GM21786 (cell line): ENCODE measurements at regions not wholly inside any gene's neighbourhood (a gene's known extent, or its start where the extent isn't known, plus 50 kb on each side); places are given as distances from the start of the nearest gene placed in this dataset.
"Not testable (repeated sequence)": the region's sequence is repeated elsewhere in the genome, so short reads cannot be mapped to it uniquely, and the experiment has no call there.

Source experiments
- ATAC-seq: cut with Tn5 transposase; IDR thresholded peaks from one replicate; pipeline ENCODE4 v1.9.1; 2021; ENCODE audit not compliant: unreplicated experiment

DNA sequence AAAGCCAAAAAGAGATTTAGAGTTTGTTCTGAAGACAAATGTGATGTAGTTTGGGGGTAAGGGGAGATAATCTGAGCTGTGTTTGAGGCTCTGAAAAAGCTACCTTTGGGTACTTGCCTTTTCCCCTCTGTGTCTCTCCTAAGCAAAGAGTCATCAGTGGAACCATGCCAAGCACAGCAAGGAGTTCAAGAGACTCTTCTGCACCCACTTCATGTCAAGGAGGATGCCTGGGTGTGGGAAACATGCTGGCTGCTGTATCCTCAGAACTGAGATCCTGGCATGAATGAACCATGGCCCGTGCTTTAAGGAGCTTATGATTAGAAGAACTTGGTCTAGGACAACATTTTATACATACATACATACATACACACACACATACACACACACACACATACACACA is 142.9 kb downstream of the NOC3L start:
- no peak for ATAC-seq

DNA sequence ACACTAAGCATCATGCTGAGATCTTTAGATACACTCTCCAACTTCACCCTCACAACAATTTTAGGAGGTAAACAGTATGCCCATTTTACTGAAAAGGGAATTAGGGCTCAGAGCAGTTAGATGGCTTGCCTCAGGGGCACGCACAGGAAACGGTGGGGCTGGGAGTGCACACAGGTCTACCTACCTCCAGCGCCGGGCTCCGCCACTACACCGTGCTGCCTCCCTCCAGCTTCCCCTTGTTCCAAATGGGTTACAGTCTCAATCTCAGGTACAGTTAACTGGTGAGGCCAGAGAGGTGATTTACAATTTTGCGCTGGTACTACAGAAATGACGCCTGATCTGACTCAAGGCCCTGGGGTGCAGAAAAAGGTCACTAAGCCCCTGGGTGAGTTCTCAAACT is 142.0 kb downstream of the NOC3L start:
- ATAC-seq: no peak

DNA sequence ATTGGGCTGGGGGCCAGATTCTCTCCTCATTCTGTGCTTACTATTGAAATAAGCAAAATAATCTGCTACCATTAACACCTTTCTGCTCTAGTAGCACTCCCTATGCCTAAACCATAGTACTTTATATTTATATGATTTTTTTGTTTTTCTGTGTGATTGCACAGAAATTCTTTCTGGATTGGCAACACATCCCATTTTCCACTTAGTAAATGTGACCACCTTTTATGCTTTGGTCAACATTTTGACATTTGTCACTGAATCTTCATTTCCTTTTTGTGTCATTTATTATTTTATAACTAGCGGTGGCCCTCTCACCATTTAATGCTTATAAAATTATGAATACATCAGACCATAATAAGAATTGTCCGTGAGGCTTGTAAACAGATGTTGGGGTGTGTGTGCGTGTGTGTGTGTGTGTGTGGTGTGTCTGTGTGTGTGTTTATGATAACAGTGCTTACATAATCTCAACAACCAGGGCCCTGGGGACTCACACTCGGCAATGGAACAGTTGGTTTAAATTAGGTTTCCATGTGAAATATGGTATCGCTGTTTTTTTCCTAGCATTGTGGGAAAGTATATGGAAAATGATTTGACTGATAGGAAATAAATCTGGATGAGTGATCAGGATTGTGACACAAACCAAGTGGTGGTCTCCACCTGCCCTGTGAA is 138.9 kb downstream of the NOC3L start:
- ATAC-seq: no peak

DNA sequence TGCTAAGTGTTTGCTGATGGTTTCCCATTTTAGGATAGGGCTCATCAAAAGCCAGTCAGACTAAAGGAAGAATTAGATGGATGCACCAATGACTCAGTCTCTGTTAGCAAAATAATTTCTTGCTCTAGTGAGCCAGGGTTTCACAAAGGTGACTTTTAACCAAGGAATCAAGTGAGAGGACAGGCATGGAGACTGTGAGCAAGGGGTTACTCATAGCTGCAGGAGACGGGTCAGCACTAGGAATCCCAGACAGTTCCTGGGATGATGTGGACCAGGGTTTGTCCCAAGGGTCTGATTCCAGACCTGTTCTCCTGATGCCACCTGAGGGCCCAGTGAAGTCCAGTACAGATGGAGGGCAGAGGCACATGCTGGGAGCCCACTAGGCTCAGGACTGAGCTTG is 138.1 kb downstream of the NOC3L start:
- ATAC-seq: no peak

DNA sequence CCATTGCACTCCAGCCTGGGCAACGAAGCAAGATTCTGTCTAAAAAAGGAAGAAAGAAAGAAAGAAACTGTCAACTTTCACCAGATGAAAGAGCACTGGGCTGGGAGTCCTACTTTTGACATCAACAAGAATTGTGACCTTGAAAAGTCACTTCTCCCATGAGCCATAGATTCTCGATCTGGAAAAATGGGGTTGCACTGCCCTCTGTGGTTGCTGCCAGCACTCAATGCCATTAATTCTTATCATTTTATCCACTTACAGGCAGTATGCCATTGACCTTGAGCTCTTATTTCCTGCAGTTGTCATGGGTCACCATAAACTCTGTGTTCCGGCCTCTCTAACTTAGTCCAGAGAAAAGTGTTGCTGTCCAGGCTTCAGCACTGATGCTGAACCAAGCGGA is 137.2 kb downstream of the NOC3L start:
- ATAC-seq: no peak

DNA sequence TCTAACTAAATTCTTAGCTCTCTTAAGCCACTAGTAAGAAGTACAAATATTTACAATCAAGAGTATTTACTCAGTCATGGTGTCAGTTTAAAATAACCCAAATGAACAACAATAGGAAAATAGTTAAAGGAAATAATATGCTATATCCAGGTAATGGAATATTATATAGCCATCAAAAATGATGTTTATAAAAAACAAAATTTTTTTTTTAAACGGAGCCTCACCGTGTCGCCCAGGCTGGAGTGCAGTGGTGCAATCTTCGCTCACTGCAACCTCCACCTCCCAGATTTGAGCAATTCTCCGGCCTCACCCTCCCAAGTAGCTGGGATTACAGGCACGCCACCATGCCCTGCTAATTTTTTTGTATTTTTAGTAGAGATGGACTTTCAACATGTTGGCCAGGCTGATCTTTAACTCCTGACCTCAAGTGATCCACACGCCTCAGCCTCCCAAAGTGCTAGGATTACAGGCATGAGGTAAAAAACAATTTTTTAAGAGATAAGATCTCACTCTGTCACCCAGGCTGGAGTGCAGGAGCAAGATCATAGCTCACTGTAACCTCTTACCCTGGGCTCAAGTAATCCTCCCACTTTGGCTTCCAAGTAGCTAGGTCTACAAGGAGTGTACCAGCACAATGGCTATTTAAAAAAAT is 132.5 kb downstream of the NOC3L start:
- ATAC-seq: no peak

DNA sequence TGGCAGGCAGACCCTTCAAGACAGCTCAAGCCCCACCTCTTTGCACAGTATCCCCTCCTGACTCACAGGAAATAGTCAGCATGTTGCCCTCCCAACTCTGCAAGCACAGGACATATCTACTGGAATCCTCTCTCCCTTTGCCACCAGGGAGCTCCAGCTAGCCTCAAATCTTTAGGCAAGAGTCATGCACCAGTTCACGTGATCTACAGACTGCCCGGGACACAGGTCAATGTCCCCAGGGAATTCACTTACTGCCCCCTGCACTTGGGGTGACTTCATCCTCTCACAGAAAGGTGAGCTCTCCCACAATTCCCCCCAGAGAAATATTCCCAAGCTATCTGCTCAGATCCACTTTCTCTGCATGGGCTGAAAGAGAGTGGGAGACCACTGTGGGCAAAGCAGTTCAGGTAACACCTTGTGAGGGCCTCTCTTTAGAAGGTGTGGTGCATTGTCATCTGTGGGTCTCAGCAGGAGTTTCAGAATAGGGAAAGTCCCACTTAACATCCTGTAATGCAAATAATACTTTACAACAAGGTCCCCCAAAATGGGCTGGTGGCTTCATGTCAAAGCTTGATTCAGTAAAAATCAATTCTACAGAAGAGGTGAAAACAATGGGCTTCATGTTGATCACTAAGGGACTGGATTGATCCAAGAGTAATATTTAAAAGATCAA is 129.9 kb downstream of the NOC3L start:
- ATAC-seq: no peak

DNA sequence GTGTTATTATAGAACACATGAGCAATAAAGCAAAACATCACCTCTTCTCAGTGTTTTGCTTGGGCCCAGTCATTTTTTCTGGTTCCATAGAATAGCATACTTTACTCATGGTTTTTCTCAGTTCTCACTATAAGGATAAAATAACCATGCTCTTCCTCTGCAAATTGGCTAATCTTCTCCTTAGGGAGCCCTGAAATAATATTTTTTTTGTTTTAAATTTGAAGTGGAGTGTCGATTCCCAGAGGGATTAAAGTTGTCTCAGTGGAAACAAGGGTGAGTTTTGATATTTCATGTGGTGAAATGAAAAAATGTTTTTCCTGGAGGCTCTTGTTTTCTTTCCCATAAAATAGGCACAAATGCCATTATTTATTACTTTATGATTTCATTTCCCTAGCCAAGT is 127.3 kb downstream of the NOC3L start:
- ATAC-seq: no peak

DNA sequence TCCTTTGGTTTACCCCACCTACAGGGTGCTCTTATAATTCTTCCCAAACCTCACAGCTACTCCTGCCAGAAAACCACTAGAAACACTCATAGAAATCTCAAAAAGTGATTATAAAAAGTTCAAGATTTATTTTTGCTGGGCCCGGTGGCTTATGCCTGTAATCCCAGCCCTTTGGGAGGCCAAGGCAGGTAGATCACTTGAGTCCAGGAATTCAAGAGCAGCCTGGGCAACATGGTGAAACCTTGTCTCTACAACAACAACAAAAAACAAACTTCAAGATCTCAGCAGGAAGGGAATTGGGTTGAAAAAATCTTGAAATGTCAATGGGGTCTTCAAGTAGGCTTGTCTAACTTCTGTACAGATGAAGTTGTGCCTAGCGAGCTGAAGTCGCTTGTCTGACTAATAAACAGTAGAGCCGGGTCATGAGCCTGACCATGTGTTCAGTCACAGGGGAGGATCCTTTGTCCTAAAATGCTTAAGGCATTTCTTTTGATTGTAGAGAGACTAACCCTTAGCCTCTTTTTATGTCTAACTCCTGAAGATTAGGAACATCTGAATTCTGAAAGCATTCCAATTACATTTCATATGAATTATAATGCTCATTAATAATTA is 124.6 kb downstream of the NOC3L start:
- ATAC-seq: no peak

DNA sequence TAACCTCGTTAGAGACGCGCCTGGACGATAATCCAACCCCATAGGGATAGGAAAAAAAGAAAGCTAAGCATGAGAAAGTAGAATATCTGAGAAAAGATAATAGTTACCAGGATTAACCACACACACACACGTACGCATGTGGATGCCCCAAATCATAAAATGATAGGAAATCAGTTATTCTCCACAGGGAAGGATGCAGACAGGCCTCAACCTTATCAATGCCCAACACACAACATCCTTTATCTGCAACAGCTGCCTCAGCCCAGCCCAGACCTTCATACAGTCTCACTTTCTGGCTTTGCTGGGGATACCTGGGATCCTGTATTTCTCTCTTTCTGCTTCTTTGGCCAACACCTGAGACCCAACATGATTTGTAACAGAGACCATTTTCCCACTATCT is 123.0 kb downstream of the NOC3L start:
- ATAC-seq: no peak

DNA sequence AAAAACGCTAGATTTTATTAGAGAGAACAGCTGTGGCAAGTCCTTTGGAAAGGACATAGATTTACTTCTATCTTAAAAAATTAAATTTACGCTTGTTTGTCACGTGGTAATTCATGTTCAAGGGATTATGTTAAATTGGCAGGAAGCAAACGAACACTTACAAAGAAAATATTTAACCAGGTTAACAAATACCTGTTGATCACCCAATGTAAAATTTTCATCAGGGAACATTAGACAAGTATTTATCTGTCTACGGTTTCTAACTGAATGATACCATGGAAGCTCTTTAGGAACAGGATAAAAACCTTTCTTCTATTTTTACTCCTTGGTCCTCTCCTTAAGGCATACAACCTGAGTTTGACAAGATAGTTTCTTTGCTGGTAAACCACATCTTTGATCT is 122.2 kb downstream of the NOC3L start:
- ATAC-seq: no peak

DNA sequence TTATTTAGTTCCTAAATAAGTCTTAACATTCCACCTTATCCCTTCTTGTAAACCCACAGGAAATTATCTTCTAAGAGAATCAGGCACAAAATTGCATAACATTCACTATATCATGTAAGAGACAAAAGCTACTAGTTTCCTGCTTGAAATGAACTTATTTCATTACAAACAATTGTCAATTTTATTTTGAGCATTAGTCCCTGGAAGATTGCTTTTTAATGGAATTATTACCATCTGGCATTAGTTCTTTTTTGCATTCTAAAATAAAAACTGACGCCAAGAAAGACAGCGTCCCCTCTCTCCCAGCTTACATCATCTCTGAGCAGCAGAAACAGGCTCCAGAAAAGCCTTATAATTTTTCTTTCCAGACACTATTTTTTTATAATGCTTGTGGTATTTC is 121.8 kb downstream of the NOC3L start:
- no peak for ATAC-seq

DNA sequence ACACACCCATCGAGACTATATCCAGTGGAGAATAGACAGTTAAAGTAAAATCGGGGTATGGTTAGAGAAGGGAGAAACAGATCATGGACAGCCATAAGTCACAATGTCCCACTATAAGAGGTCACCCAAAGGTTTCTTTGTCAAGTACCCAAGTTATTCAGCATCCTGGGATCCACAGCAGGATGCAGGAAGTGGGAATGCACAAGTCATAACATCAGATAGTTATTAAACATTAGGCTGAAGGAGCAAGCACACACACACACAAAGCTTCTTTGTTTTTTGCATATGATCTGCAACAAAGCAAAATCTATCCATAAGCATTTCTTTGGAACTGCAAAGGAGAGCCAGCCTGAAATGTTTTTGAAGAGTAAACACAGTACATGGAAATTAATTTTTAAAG is 111.6 kb downstream of the NOC3L start:
- ATAC-seq: no peak

DNA sequence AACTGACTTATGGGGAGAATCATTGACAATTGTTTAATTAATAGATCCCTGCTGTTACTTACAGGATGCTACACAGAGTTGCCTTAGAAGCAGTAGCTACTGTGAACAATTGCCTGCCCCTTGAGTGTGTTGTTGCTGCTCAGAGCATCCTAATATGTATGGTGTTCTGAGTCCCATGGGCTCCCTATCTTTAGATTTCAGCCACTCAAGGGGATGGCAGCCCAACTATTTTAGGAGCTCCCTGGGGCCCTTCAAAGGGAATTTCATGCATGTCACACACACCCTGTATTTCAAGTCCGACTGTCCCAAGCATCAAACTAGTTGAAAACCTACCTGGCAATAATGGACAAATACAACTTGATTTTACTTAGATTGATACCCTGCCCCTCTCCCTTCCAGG is 111.2 kb downstream of the NOC3L start:
- no peak for ATAC-seq

DNA sequence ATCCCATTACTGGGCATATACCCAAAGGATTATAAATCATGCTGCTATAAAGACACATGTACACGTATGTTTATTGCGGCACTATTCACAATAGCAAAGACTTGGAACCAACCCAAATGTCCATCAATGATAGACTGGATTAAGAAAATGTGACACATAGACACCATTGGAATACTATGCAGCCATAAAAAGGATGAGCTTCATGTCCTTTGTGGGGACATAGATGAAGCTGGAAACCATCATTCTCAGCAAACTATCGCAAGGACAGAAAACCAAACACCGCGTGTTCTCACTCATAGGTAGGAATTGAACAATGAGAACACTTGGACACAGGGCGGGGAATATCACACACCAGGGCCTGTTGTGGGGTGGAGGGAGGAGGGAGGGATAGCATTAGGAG is 105.3 kb downstream of the NOC3L start:
- ATAC-seq: not testable (repeated sequence)

DNA sequence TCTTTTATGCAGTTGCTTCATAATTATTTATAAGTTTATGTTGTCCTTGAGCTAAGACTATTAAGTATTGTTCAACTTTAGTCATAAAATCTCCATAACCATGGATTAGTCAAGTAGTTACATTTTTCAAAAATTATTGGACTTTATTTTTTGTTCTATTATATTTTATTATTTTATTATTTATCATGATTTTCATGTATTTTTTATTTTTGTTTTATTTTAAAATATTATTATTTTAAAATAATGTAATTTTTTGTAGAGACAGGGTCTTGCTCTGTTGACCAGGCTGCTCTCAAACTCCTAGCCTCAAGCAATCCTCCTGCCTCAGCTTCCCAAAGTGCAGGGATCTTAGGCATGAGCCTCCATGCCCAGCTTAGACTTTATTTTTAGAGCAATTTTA is 102.3 kb downstream of the NOC3L start:
- no peak for ATAC-seq

DNA sequence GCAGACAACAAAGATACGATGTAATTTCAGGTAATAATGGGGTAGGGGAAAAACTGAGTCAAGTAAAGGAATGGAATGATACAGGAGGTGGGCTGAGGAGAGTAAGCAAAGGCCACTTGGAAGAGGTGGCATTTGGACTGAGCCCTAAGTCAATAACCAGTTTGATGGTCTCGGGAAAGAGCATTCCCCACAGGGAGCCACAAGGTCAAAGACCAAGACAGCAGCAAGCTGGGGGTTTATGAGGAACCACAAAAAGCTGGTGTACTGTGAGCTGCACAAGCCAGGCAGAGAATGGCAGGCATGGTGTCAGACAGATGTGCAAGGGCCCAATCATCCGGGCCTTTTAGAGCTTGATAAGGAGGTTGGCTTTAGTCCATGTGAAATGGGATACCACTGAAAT is 98.7 kb downstream of the NOC3L start:
- ATAC-seq: no peak

DNA sequence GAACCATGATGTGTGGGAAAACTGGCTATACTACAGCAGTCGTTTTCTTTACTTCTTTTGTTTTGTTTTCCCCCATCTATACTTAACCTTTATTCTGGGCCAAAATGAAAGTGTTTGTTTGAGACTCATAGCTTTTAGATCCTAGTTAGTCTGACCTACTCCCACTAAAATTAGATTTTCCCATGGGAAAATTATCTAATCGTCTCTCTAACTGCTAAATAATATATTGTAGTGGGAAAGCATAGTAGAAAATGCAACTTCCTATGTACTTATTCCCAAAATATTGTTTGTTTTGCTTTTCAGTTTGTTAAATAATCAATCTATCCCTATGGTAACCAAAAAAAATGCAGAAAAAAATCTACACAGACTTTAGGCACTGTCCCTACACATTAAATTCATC is 96.6 kb downstream of the NOC3L start:
- no peak for ATAC-seq

DNA sequence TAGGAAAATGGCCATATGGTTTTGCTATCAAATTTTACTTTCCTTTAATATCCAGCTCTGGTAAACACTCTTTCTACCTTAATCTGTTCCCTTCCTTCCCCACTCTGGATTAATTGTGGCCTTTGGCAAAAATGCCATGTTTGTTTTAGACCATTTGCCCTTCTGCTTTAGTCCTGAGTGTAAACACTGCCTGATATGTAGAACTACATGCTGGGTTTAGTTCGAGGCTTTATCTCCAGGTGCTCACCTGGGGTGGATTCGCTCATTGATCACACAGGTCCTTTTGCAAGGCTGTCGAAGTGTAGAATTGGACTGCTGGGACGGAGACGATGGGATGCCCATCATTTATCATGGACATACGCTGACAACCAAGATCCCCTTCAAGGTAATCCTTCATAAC is 94.1 kb downstream of the NOC3L start:
- no peak for ATAC-seq

DNA sequence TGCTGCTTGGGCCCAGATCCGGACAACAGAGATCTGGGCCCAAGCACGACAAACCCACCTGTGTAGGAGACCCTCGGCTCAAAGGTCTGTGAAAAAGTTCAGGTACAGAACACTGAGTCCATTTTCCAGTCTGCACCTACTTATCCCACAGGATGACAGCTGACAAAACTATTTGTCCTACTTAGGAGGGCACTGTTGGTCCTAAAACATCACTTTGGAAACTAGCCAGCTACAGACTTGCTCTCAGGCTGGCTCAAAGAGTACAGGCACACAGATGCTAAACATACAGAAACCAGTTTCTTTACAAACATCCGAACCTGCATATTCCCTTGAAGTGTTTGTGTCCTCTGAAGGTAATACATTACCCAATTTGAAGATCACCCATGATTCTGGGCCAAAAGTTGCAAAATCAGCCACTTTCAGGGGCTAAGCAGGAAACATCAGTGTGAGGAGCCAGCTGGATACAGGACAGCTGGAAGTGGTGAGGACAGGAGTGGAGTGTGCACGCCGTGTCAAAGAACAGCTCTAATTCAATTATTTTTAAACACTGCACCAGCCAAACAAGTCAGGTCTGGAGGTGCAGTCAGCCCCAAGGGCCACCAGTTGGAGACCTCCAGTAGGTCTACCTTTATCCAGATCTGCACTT is 88.5 kb downstream of the NOC3L start:
- no peak for ATAC-seq

DNA sequence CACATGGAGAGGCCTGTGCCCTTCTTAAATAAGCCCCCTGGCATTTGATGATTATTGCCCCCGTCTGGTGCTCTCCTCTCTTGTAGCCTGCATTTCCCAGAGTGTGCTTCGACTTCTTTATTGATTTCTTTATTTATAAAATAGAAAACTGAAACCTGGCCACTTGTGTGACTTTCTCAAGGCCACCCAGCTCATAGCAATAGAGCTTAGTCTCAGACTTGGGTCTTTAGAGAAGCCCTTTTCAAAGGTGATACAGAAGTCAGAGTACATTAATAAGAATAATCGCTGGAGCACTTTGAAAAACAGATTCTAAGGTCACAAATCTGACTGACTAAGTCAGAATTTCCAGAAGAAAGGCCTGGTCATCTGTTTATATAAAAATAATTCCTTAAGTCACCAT is 86.6 kb downstream of the NOC3L start:
- ATAC-seq: no peak

DNA sequence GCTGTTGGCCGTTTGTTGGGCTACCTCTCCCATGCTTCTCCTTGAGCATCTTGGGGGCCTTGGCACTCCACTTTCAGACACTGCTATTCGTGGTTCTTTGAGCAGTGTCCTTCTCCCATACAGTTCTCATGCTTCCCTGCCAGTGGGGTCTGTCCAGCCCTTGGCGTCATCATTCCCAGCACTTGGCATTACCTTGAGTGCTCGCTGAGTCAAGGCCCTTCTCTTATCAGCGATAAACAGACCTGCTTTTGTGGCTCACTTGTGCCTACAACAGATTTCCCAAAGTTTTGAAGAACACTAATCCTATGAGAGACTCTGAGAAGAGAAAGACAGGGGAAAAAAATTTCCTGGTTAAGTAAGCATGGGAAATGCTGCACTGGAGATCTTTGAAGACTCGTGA is 85.3 kb downstream of the NOC3L start:
- ATAC-seq: no peak
